ENCODE measurements at regions not wholly inside any gene's neighbourhood (a gene's known extent, or its start where the extent isn't known, plus 50 kb on each side); places are given as distances from the start of the nearest gene placed in this dataset.
A peak's percentile ranks its signal among the peaks of the same experiment; 100 is the strongest.

DNA sequence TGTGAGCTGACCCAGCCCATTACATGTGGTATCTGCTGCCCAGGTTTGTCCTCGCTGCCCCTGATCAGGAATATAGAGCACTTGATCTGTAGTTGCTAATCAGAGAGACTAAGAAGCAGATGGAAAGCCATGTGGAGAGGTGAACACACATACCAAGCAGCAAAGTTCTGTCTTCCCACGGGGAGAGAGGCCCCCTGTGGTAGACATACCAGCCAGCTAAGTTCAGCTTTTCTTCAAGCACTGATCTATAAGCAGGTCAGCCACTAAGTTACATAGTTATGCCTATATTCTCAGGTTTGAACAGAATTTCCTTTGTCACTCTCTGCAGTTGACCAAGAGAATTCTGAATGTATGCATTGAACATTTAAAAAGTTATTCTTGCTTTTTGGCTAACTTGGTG, 76.4 kb downstream of the DDX3Y start:
- in situ Hi-C loops (cut with MboI; ENCODE audit: low pct_unique_long_range_greater_than_20kb, low sequenced_read_pairs) = no loop called here
- DNase-seq = peak; percentile 35

DNA sequence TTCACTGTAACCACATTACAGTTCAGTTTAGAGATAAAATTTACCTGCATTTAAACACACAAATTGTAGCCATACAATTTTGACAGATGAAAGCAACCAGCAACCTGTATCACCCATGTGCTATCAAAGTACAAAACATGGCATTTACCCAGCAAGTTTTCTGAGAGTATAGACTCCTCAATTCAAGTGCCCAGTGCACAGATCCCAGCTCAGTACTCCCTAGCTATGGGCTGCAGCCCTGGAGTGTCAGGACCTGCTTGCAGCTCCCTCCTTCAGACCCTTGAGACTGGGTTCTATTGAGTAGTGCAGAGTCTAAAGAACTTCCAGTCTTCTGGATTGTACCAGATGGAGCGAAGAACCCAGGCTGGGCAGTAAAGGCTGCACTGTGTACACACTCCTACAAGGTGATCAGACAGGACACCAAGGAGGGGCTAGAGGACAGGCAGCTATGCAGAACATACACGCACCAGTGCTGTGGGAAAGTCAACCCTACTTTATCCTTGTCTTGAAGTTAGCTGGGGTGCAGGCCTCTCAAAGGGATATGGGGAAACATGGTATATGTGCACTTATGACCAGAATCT, 77.7 kb downstream of the DDX3Y start:
- DNase-seq = peak; percentile 28
- in situ Hi-C loops (cut with MboI; ENCODE audit: low pct_unique_long_range_greater_than_20kb, low sequenced_read_pairs) = no loop called here

DNA sequence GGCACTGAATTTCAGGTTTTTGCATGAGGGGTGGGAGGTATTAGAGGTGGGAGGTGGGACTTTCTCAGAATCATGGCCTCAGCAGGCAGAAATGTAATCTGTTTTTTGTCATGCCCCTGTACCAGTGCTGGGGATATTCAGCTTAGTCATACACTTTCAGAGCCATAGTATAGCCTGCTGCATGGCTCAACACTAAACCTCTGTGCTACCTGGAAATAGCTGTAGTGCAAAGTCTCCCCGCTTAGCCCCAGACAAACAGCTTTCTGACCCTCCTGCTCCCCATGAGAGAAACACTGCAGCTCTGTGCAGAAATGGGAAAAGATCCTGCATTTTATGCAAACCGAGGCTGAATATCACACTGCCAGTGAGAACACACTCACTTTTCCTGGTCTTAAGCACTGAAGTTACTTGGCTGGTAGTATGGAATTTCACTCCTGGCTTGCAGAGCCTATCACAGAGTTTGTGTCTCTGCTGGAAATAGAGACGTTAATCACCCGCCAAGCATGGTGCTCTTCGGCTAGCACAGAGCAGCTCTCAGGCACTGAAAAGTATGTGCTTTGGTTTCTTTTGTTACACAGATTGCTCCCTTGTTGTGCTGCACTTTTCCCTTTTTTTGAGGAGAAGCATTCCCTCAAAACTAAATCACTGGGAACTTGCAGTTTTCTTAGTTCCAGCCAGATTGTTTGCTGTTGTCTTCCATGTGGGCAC, 80.1 kb downstream of the DDX3Y start:
- in situ Hi-C loops (cut with MboI; ENCODE audit: low pct_unique_long_range_greater_than_20kb, low sequenced_read_pairs) = no loop called here
- no peak for DNase-seq

DNA sequence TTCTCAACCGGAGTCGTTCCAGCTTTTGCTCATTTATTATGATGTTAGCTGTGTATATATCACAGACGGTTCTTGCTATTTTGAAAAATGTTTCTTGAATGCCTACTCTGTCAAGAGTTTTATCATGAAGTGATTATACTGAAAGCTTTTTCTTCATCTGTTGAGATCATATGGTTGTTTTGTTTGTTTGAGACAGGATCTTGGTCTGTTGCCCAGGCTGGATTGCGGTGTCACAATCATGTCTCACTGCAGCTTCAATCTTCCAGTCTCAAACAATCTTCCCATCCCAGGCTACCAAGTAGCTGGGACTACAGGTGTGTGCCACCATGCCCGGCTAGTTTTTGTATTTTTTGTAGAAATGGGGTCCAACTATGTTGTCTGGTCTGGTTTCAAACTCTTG, 112.8 kb downstream of the DDX3Y start:
- in situ Hi-C loops (cut with MboI; ENCODE audit: low pct_unique_long_range_greater_than_20kb, low sequenced_read_pairs) = no loop called here
- DNase-seq = no peak

DNA sequence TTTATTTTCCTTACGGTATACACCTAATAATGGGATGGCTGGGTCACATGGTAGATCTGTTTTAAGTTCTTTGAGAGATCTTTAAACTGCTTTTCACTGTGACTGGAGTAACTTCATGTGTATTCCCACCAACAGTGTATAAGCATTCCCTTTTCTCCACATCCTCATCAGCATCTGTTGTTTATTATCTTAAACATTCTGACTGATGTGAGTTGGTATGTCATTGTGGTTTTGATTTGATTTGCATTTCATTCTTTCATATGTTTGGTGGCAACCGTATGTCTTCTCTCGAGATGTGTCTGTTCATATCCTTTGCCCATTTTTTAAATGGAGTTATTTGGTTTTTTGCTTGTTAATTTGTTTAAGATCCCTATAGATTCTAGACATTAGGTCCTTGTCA, 114.8 kb downstream of the DDX3Y start:
- in situ Hi-C loops (cut with MboI; ENCODE audit: low pct_unique_long_range_greater_than_20kb, low sequenced_read_pairs) = no loop called here
- DNase-seq = no peak

DNA sequence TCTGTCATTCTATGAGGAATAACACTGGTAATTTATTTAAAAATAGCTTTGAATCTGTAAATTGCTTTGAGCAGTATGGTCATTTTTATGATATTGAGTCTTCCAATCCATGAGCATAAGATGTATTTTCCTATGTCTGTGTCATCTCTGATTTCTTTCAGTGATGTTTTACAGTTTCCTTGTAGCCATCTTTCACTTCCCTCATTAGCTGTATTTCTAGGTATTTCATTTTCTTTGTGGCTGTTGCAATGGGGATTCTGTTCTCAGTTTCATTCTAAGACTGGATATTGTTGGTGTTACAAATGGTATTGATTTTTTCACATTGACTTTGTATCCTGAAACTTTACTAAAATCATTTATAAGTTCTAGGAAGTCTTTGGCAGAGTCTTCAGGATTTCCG, 116.2 kb downstream of the DDX3Y start:
- no peak for DNase-seq
- in situ Hi-C loops (cut with MboI; ENCODE audit: low pct_unique_long_range_greater_than_20kb, low sequenced_read_pairs) = no loop called here

DNA sequence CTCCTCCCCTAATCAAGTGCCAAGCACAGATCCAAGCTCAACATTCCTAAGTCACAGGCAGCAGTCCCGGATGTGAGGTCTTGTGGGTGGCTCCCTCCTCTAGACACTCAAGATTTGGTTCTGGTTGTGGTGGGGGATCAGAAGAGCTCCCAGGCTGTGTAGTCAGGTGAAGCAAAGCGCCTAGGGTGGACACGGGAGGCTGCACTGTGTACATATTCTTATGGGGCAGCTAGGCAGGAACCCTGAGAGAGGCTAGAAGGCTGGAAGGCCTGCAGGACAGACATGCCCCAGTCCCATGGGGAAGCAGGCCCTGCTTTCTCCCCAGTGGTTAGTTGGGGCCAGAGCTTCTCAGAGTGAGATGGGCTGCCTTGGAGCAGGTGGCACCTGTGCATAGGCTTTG, 118.9 kb downstream of the DDX3Y start:
- in situ Hi-C loops (cut with MboI; ENCODE audit: low pct_unique_long_range_greater_than_20kb, low sequenced_read_pairs) = no loop called here
- no peak for DNase-seq

DNA sequence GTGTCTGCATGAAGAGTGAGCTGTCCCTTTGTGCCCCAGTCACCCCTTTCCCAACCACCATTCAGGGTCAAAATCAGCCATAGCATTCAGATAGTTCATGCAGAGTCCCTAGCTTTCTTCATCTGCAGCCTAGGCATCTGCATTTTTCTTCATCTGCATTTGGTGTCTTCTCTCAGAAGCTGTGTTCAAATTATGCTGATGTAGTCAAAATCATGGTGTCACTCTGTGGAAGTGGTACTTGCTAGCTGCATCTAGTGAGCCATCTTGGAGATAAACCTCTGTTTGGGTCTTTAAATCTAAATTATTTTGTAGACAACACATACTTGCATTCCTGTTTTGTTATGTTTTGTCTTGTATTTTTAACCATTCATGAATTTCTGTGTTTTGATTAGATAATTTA, 119.8 kb downstream of the DDX3Y start:
- in situ Hi-C loops (cut with MboI; ENCODE audit: low pct_unique_long_range_greater_than_20kb, low sequenced_read_pairs) = no loop called here
- DNase-seq = no peak

DNA sequence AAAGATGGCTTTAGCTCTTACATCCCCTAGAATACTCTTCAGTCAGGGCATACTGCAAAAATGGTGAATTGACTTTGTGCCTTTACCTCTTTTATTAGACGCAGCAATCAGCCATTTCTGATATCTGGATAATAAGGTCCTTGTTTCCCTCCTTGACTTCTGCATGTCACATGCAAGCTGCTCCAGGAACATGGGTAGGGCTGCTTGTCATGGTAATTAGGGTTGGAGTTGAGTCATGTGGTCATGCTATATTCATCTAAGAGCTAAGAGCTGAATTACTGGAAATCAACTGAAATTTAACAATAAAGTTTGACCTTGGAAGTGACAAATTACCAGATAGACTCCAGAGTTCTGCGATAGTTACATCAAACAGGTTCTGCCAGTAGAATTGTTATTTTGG, 122.2 kb downstream of the DDX3Y start:
- DNase-seq = no peak
- in situ Hi-C loops (cut with MboI; ENCODE audit: low pct_unique_long_range_greater_than_20kb, low sequenced_read_pairs) = no loop called here

DNA sequence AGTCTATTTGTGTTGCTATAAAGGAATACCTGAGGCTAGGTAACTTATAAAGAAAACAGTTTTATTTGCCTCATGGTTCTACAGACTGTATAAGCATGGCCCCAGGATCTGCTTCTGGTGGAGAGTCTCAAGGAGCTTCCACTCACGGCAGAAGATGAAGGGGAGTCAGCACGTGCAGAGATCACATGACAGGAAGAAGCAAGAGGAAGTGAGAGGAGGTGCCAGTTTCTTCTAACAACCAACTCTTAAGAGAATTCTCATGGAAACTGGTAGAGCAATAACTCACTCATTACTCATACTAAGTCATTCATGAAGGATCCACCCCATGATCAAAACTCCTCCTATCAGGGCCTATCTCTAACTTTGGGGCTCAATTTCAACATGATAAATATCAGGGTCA, 135.6 kb downstream of the DDX3Y start:
- in situ Hi-C loops (cut with MboI; ENCODE audit: low pct_unique_long_range_greater_than_20kb, low sequenced_read_pairs) = no loop called here
- DNase-seq = peak; percentile 52

DNA sequence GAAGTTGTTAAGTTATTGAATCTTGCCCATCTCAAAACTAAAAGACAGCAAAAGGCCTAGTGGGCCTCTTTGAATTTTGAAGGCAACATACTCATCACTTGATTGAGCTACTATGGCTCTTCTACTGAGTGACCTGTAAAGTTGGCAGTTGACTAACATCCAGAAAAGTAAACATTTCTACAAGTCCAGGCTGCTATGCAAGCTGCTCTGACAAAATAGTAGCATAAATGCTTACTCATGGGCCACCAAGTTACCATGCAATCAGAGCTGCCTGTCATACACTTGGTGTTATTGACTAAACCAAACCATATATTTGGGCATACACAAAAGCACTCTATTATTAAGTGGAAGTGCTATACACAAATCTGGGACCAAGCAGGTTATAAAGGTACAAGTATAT, 148.8 kb downstream of the DDX3Y start:
- in situ Hi-C loops (cut with MboI; ENCODE audit: low pct_unique_long_range_greater_than_20kb, low sequenced_read_pairs) = no loop called here
- DNase-seq = no peak

DNA sequence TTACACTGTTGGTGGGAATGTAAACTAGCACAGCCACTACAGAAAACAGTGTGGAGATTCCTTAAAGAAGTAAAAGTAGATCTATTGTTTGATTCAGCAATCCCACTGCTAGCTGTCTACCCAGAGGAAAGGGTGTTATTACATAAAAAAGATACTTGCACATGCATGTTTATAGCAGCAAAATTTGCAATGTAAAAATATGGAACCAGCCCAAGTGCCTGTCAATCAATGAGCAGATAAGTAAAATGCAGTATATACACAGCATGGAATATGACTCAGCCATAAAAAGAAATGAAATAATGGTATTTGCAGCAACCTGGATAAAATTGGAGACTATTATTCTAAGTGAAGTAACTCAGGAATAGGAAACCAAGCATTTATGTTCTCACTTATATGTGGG, 161.7 kb downstream of the DDX3Y start:
- in situ Hi-C loops (cut with MboI; ENCODE audit: low pct_unique_long_range_greater_than_20kb, low sequenced_read_pairs) = no loop called here
- no peak for DNase-seq

DNA sequence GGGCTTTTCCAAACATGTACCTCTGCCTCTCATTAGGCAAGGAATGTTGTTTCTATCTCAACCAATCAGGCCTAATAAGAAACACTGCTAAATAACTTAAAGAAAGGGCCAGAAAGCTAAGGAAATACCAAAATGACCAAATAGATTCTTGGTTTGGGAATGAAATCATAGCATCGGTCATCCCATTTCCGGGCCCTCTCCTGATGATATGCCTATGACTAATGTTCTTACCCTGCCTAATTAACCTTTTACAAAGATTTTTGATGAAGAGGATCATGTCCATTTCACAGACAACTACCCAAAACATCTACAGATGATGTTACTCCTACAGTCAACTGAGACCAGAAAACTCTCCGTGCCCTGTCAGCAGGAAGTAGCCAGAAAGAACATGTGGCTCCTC, 164.0 kb downstream of the DDX3Y start:
- DNase-seq = no peak
- in situ Hi-C loops (cut with MboI; ENCODE audit: low pct_unique_long_range_greater_than_20kb, low sequenced_read_pairs) = no loop called here

DNA sequence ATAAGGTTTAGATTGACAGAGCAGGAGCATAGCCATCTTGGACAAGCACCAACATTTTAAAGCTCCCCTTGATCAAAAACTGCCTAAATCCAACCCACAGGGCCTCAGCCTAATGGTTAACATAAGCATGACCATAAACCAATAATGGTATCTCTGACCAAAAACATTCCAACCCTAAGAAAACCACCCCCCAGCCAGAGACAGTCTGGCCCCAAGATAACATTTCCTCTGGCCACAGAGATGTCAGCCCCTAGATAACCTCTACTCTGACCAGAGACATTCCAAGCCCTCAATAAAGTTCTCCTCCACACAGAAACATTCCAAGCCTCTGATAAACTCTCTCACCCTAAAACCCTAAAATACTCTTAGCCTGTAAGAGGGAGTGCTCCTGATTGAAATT, 164.4 kb downstream of the DDX3Y start:
- DNase-seq = no peak
- in situ Hi-C loops (cut with MboI; ENCODE audit: low pct_unique_long_range_greater_than_20kb, low sequenced_read_pairs) = no loop called here

DNA sequence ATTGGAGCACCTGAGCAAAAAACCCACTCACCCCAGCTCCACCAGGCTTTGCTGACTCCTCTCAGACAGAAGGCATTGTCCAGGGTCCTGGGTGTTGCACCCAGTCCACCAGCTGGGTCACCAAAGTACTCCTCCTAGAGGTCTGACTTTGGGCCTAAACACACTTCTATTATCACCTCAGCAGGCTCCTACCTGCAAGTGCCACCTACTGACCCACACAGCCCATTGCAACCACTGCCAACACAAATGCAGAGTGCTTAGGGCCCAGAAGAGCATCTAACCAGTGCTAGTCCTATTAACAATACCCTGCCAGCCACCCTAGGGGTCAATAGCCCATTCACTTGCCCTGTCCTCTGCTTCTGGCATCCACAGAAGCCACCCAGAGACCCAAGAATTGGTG, 178.1 kb downstream of the DDX3Y start:
- DNase-seq = no peak
- in situ Hi-C loops (cut with MboI; ENCODE audit: low pct_unique_long_range_greater_than_20kb, low sequenced_read_pairs) = no loop called here

DNA sequence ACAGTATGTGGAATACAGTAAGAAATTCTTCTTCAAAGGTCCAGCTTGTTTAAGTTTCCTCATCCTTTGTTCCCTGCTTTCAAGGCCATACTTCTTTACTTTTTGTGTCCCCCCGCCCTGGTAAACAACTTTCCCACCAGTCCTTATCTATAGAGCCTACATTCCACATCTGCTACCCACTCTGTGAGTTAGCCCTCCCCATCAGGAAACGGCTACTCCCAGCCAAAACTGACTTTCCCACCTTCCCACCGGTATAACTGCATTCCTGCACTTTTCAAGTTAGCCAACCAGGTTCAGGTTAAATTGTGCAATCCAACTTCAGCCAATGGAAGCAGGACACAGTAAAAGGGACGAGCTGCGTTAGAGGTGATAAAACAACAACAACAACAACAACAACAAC, 186.9 kb downstream of the DDX3Y start:
- DNase-seq = no peak
- in situ Hi-C loops (cut with MboI; ENCODE audit: low pct_unique_long_range_greater_than_20kb, low sequenced_read_pairs) = no loop called here

DNA sequence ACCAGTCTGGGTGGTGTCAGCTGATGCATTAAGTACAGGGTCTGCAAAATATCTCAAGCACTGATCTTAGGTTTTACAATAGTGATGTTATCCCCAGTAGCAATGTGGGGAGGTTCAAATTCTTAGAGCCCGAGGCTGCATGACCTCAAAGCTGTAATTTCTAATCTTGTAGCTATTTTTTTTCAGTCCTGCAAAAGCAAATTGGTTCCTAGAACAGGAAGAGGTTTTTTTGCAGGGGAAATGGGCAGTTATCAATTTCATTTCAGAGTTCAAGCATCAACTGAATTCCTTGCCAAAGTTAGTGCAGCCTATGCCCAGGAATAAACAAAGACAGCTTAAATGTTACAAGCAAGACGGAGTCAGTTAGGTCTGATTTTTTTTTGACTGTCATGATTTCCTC, 188.3 kb downstream of the DDX3Y start:
- DNase-seq = peak; percentile 68
- in situ Hi-C loops (cut with MboI; ENCODE audit: low pct_unique_long_range_greater_than_20kb, low sequenced_read_pairs) = no loop called here

DNA sequence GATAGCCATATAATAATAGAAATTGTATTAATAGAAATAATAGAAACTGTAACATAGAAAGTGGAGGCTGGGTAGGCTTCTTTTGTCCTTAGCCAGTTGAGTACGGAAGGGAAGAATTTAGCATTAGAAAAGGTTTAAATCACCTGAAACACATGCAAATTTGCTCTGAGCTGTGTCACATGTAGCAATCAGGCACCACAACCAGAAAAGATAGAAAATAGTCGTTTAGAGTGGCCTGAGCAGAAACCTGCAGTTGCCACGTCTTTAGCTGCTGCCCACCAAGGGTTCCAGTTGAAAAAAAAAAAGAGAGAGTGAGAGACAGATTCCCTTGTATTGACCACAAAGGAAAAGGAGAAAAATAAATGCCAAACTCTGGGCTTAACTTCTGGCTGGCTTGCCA, 188.8 kb downstream of the DDX3Y start:
- in situ Hi-C loops (cut with MboI; ENCODE audit: low pct_unique_long_range_greater_than_20kb, low sequenced_read_pairs) = no loop called here
- no peak for DNase-seq

DNA sequence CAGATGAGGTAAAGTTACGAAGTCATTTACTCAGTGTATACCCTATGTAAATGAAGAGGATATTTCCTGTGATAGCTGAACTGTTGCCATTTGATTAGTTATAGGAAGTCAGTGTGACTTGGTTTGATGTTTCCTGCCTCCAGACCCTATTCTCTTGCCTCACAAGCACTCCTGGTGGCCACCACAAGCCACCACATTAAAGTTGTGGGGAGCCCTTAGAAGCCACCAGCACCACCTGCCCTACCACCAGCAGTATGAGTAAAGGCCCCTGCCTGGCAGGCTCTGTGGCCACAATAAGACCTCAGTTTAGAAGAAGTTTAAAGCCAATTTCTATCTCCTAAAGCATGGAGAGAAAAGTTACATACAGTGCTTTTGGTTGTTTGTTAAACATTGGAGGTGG, 189.7 kb downstream of the DDX3Y start:
- in situ Hi-C loops (cut with MboI; ENCODE audit: low pct_unique_long_range_greater_than_20kb, low sequenced_read_pairs) = no loop called here
- DNase-seq = peak; percentile 71

DNA sequence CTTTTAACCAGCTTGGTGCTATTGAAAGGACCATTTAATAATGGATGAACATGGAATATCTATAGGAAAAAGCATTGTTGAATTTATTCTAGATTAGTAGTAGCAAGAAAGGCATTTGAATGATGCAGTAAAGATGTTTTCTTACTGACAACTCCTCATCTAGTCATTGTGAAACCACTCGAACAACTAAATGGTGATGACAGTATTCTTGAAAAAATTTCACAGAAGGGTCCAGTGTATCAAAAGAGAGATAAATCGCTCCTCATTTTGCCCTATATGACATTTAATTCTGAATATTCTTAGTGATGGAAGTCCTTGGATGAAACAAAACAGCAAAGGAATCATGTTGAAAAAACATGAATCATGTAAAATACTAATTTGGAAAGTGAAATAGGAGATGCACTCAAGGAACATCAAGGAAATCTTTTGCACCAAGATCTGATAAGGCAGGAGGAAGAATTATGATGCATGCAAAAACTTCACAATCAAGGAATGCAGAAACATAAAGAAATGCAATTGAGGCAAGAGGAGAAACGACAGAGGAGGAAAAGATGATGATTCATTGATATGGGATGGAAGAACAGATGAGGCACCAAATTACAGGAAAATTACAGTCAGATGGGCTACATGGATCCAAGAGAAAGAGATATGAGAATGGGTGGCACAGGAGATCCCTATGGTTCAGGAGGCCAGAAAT, 190.4 kb downstream of the DDX3Y start:
- DNase-seq = no peak
- in situ Hi-C loops (cut with MboI; ENCODE audit: low pct_unique_long_range_greater_than_20kb, low sequenced_read_pairs) = no loop called here
